ENCODE measurements at regions not wholly inside any gene's neighbourhood (a gene's known extent, or its start where the extent isn't known, plus 50 kb on each side); places are given as distances from the start of the nearest gene placed in this dataset.

DNA sequence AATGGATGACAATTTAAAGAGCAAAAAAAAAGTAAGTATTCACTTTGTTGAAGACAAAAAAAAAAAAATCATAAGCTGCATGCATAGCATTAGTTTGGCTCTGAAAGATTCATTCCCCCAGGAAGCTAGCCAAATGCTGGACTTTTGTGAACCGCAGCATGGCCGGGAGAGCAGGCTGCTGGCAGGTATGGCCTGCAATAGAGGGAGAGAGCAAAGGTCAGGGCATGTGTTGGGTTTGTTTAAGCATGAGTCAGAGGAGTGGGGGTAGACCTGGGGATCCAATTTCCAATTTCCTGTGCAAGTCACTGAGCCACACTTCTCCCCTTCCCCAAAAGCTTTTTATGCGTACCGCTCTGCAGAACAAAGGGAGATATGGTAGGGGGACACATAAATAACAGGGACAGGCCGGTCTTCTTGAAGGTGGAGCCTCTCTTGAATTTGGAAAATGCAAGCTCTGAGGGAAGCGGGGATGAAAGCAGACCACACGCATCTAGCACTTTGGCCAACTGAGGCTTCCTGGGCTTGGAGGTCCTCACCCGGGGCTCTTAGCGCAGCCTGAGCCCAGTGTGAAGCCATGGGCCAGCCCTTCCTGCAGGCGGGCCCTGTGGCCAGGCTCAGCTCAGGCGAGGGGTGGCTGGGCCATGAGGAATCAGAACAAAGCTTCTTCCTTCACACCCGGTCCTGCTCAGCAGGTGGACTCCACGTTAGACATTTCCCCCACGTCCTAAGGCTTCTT lies 171.1 kb downstream of the TOMM20 start:
- ChIA-PET POLR2A (interaction anchor here (1.0 to 1.8 kb wide), 6 partner anchors 9 to 354 kb away, joined by 3 to 11 read pairs (median 4); no protein-coding TSS in a partner anchor), CTCF (ENCODE audit: low intra/inter-chr PET ratio) (no interaction called here)
- peak; percentile 71 to 94 (median 83) for DNase-seq (ENCODE audit: extremely low read depth in 1 of 4, low spot score in 3 of 4)
- Histone ChIP-seq H3K9me3 (replicated peaks; ENCODE audit: control insufficient read depth, insufficient read depth, low read depth, low read length) (no peaks in the 10 kb centered on the region), H2AFZ (ENCODE audit: low read depth, low read length) (peak overlapping the region; percentile 87), H3K9ac (ENCODE audit: insufficient read depth in 1 of 2, low read depth in 2 of 2, low read length in 2 of 2) (peak overlapping the region; percentile 55 to 86), H3K27ac (ENCODE audit: extremely low read depth, low read depth, low read length) (peak overlapping the region; percentile 84), H3K4me2 (ENCODE audit: insufficient read depth, low read length) (peak overlapping the region; percentile 26), H3K36me3 (ENCODE audit: control insufficient read depth, insufficient read depth, low read length) (no peaks in the 10 kb centered on the region), H3K27me3 (ENCODE audit: control insufficient read depth in 2 of 2, insufficient read depth in 2 of 2, low read length in 2 of 2) (no peaks in the 10 kb centered on the region), H3K4me1 (replicated peaks in 1 of 2; ENCODE audit: control insufficient read depth in 2 of 2, insufficient read depth in 2 of 2, low read length in 2 of 2) (peaks cover 45 to 73% of the 10 kb centered on the region in 2 experiments), H3K9me1 (ENCODE audit: control insufficient read depth, insufficient read depth, low read length) (no peaks in the 10 kb centered on the region), H3K4me3 (no peak overlapping the region), H3K79me2 (ENCODE audit: control insufficient read depth, insufficient read depth, low read length) (no peaks in the 10 kb centered on the region), H4K20me1 (replicated peaks; ENCODE audit: control insufficient read depth, insufficient read depth, low read length) (no peaks in the 10 kb centered on the region)
- 19% methylated on average over 14 of the region's 14 CpGs for WGBS (ENCODE audit: insufficient coverage, low coverage, missing lambda C conversion rate)
- BruUV-seq (replicated peaks): no TSS peak
- intact Hi-C loops (cut with micrococcal nuclease) (loop anchor here (5.0 kb wide), 1 partner anchor 235 kb away; no protein-coding TSS in a partner anchor), in situ Hi-C loops (cut with MboI) (no loop called here)
- FAIRE-seq: peak; percentile 95
- peak; percentile 85 for ATAC-seq
- peak; percentile 98 for TF ChIP-seq FOSL1 (tag; conservative IDR thresholded peaks at IDR 0.05)
- no peak for TF ChIP-seq HDGF (IDR thresholded peaks at IDR 0.05)
- TF ChIP-seq, protein P1, sequence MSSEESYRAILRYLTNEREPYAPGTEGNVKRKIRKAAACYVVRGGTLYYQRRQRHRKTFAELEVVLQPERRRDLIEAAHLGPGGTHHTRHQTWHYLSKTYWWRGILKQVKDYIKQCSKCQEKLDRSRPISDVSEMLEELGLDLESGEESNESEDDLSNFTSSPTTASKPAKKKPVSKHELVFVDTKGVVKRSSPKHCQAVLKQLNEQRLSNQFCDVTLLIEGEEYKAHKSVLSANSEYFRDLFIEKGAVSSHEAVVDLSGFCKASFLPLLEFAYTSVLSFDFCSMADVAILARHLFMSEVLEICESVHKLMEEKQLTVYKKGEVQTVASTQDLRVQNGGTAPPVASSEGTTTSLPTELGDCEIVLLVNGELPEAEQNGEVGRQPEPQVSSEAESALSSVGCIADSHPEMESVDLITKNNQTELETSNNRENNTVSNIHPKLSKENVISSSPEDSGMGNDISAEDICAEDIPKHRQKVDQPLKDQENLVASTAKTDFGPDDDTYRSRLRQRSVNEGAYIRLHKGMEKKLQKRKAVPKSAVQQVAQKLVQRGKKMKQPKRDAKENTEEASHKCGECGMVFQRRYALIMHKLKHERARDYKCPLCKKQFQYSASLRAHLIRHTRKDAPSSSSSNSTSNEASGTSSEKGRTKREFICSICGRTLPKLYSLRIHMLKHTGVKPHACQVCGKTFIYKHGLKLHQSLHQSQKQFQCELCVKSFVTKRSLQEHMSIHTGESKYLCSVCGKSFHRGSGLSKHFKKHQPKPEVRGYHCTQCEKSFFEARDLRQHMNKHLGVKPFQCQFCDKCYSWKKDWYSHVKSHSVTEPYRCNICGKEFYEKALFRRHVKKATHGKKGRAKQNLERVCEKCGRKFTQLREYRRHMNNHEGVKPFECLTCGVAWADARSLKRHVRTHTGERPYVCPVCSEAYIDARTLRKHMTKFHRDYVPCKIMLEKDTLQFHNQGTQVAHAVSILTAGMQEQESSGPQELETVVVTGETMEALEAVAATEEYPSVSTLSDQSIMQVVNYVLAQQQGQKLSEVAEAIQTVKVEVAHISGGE (CRISPR knock-in tag; IDR thresholded peaks at IDR 0.05): peak in 1 of 3 experiments; percentile 81; a peak in 2 of 6 replicates
- TF ChIP-seq NFRKB (IDR thresholded peaks at IDR 0.05; ENCODE audit: low read depth): peak; percentile 68; the same call in 1 of the 2 replicates
- TF ChIP-seq ZNF583 (CRISPR knock-in tag; IDR thresholded peaks at IDR 0.05): 0 out of 2 replicates have a peak, but pooled peaks have one; percentile 66
- TF ChIP-seq EP300 (IDR thresholded peaks at IDR 0.05; ENCODE audit: low read length): peak; percentile 86
- peak; percentile 66 for TF ChIP-seq FOS (IDR thresholded peaks at IDR 0.05; ENCODE audit: extremely low read depth, insufficient read length)
- peak; percentile 59; the same call in 1 of the 2 replicates for TF ChIP-seq PTTG1 (tag; IDR thresholded peaks at IDR 0.05; ENCODE audit: low read depth)
- peak; percentile 54; the same call in 1 of the 2 replicates for TF ChIP-seq BACH1 (tag; IDR thresholded peaks at IDR 0.05)
- TF ChIP-seq, protein P2, sequence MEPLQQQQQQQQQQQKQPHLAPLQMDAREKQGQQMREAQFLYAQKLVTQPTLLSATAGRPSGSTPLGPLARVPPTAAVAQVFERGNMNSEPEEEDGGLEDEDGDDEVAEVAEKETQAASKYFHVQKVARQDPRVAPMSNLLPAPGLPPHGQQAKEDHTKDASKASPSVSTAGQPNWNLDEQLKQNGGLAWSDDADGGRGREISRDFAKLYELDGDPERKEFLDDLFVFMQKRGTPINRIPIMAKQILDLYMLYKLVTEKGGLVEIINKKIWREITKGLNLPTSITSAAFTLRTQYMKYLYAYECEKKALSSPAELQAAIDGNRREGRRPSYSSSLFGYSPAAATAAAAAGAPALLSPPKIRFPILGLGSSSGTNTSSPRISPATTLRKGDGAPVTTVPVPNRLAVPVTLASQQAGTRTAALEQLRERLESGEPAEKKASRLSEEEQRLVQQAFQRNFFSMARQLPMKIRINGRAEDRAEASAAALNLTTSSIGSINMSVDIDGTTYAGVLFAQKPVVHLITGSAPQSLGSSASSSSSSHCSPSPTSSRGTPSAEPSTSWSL (CRISPR knock-in tag; IDR thresholded peaks at IDR 0.05; ENCODE audit: borderline replicate concordance): no peak; the same call in 1 of the 2 replicates
- peak; percentile 92 for TF ChIP-seq RNF2 (IDR thresholded peaks at IDR 0.05)
- TF ChIP-seq HNRNPL (IDR thresholded peaks at IDR 0.05; ENCODE audit: low read depth, low read length): no peak
- 0 out of 2 replicates have a peak, but pooled peaks have one; percentile 31 for TF ChIP-seq ELF2 (CRISPR knock-in tag; IDR thresholded peaks at IDR 0.05)
- no peak for TF ChIP-seq SRSF3 (IDR thresholded peaks at IDR 0.05; ENCODE audit: insufficient read depth, low read length)
- TF ChIP-seq, protein P3, sequence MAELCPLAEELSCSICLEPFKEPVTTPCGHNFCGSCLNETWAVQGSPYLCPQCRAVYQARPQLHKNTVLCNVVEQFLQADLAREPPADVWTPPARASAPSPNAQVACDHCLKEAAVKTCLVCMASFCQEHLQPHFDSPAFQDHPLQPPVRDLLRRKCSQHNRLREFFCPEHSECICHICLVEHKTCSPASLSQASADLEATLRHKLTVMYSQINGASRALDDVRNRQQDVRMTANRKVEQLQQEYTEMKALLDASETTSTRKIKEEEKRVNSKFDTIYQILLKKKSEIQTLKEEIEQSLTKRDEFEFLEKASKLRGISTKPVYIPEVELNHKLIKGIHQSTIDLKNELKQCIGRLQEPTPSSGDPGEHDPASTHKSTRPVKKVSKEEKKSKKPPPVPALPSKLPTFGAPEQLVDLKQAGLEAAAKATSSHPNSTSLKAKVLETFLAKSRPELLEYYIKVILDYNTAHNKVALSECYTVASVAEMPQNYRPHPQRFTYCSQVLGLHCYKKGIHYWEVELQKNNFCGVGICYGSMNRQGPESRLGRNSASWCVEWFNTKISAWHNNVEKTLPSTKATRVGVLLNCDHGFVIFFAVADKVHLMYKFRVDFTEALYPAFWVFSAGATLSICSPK (IDR thresholded peaks at IDR 0.05; ENCODE audit: borderline replicate concordance): no peak
- peak; percentile 65 for TF ChIP-seq ZNF76 (CRISPR knock-in tag; IDR thresholded peaks at IDR 0.05; ENCODE audit: borderline replicate concordance)

All from K562 (cell line).